WI38 (cell line): ENCODE measurements at regions not wholly inside any gene's neighbourhood (a gene's known extent, or its start where the extent isn't known, plus 50 kb on each side); places are given as distances from the start of the nearest gene placed in this dataset.

Experiments
- H3K4me3 ChIP-seq: 2 replicates; pipeline ENCODE4 v1.5.1; 2011; ENCODE audit warnings: low read depth, mild to moderate bottlenecking, control low read depth, low read length
- TF ChIP-seq, protein P1 (sequence below): IDR thresholded peaks from 2 replicates; pipeline ENCODE4 v1.5.1; 2012; ENCODE audit warnings: low read depth, mild to moderate bottlenecking, control low read depth, low read length

DNA sequence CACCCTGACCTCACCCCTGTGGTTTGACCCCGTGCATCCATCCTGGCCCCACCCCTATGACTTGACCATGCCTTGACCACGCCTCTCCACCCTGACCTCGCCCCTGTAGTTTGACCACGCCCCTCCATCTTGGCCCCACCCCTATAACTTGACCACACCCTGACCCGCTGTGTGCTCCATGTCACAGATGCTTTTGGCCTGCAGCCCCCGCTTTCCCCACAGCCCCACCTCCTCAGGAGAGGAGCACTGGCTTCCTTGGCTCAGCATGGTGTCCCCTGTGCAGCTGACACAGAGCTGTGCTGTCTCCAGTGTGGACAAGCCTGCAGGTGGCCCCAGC lies 269.9 kb upstream of the SFSWAP start:
- no peak overlapping the region for H3K4me3 ChIP-seq
- TF ChIP-seq, protein P1, sequence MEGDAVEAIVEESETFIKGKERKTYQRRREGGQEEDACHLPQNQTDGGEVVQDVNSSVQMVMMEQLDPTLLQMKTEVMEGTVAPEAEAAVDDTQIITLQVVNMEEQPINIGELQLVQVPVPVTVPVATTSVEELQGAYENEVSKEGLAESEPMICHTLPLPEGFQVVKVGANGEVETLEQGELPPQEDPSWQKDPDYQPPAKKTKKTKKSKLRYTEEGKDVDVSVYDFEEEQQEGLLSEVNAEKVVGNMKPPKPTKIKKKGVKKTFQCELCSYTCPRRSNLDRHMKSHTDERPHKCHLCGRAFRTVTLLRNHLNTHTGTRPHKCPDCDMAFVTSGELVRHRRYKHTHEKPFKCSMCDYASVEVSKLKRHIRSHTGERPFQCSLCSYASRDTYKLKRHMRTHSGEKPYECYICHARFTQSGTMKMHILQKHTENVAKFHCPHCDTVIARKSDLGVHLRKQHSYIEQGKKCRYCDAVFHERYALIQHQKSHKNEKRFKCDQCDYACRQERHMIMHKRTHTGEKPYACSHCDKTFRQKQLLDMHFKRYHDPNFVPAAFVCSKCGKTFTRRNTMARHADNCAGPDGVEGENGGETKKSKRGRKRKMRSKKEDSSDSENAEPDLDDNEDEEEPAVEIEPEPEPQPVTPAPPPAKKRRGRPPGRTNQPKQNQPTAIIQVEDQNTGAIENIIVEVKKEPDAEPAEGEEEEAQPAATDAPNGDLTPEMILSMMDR = no peak

GRCh38 chr12:131441638-131442336 lies 269.1 kb upstream of the SFSWAP start:
- TF ChIP-seq, protein P1 = no peak
- H3K4me3 ChIP-seq = no peak overlapping the region

GRCh38 chr12:131442337-131442918 lies 268.5 kb upstream of the SFSWAP start:
- H3K4me3 ChIP-seq = no peak overlapping the region
- TF ChIP-seq, protein P1 = no peak

DNA sequence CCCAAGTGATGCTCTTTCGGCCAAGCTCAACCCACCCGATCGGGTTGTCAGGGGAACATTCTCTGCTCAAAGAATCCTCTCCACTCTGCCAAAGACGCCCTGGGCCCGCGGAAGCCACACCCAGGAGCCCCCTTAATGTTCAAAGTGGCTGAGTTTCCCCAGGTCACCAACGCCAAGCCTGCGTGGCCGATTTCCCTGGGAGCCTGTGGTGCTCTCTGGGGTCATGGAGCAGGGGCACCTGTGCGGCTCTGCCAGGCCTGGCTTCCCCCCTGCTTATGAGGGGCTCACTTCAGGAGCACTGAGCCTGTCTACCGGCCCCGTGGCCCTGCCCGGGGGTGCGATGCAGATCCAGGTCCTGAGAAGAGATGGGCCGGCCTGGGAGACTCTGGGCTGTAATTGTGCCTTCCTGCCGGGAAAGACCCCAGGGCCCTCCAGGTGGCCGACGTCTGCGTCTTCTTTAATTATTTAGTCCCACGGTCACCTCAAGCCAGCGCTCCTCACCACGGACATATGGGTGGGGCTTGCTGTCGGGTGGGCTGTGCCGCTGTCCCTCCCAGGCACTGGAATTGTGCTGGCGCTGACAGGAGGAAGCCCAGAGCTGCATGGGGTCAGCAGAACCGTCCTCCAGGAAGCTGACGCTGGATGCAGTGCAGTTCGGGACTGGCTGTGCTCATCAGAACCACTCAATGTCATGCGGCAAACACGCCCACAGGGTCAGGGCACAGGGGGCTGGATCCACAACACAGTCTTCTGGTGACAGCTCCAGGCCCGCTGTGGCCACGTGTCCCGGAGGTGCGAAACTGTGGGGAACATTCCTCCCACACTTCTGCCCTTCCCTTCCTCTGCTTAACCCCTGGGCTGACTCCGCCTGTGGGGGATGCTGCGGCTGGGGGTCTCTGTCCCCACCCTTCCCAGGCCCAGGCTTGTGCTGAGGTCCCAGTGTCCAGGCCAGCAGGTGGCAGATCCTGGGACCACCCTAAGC lies 267.6 kb upstream of the SFSWAP start:
- no peak overlapping the region for H3K4me3 ChIP-seq
- TF ChIP-seq, protein P1 = no peak

DNA sequence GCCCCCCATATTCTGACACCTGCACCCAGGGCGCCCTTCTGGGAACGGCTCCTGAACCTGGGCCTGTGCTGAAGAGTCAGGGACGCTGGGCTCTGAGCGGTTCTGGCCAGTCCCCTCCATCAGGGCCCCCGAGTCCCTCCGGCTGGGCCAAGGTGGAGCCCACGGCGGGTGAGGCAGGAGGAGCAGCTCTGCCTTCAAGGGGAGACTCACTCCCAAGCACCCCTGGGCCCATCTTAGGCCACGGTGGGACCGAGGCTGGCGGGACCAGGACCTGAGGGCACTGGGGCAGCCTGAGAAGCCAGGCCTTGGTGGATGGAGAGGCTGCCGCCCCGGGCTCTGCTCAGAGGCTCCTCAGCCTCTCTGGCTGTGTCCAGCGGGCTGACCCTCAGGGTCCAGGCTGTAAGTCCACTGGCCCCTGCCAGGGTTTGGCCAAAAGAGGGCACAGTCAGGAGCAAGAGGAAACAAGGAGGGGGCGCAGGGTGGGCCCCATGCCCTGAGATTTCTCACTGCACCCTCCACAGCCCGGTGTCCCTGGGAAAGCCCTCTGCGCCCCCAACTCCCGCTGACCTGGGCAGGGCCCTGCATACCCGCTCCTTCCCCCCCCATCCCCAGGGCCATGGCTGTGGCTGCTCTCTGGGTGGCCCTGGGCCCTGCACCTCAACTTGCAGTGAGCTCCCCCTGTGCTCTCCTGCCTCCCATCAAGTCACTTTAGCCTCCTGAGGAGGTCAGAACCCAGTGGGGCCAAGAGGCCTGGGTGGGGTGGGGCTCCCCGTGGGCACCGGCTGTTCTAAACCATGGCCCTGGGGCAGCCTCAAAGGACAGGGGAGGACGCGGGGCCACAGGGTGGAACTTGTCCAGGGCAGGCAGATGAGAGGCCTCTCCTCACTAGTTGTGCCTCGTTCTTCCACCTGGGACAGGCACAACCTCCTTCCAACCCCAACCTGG lies 266.4 kb upstream of the SFSWAP start:
- H3K4me3 ChIP-seq = no peak overlapping the region
- TF ChIP-seq, protein P1 = no peak

- H3K4me3 ChIP-seq = no peak overlapping the region
- TF ChIP-seq, protein P1 = no peak
These were observed 265.6 kb upstream of the SFSWAP start for GRCh38 chr12:131445184-131445774.
